GM21786 (cell line): ENCODE measurements at regions not wholly inside any gene's neighbourhood (a gene's known extent, or its start where the extent isn't known, plus 50 kb on each side); places are given as distances from the start of the nearest gene placed in this dataset.
"Not testable (repeated sequence)": the region's sequence is repeated elsewhere in the genome, so short reads cannot be mapped to it uniquely, and the experiment has no call there.

Source experiments
- ATAC-seq: cut with Tn5 transposase; IDR thresholded peaks from one replicate; pipeline ENCODE4 v1.9.1; 2021; ENCODE audit not compliant: unreplicated experiment

DNA sequence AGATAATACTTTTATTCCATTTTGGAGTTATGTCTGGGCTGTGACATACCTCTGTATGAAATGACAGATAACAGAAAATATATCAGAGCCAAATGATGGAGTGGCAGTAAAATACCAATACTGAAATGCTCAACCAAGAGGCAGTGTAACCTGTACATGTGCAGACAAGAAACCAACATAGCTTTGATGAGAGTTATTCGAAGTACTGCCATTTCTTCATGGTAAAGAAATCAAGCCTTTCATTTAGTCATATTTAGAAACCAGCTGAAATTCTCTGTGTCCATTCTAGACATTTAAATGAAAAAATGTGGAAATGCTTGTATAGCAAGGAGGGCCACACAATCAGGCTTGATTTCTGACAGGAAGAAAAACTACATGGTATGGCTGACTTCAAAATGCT lies 127.1 kb upstream of the PTPRZ1 start:
- no peak for ATAC-seq

- no peak for ATAC-seq
Measured at GRCh38 chr7:121744877-121745276, 128.1 kb upstream of the PTPRZ1 start.

DNA sequence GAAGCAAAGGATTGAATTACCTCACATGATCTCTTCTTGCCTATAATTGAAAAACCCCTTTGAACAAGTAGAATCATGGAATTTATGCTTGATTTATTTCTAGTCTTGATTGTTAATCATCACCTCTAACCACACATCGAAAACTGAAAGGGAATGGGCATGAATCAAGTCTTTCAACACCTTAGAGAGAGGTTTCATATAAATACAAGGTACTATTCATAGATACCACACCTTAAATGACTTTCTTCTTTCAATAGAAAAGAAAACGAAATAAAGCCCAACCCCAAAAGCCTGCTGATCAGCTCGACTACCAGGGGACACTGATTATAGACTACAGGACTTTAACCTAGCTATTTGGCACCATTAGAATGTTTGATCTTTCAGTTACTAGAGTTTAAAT lies 128.6 kb upstream of the PTPRZ1 start:
- ATAC-seq: no peak

- no peak for ATAC-seq
Measured at GRCh38 chr7:121741896-121742295, 131.1 kb upstream of the PTPRZ1 start.

- no peak for ATAC-seq
Measured at GRCh38 chr7:121739465-121739864, 133.5 kb upstream of the PTPRZ1 start.

DNA sequence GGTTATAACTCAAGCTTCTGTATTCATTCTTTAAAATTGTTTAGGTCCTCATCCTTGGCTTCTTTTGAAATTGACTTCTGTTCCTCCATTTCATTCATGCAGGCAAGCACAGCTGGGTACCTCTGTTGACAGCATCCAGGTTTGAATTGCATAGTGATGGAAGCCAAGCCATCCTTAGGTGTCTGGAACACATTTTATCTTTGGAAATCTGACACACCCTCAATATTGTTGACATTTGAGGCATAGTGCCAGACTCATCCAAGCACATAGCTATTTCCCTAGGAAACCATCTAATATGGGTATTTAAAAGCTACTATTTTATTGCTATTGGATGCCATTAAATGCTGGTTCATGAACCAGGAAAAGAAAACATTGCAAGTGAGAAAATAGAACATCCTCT lies 142.1 kb upstream of the PTPRZ1 start:
- no peak for ATAC-seq

- ATAC-seq: no peak
Measured at GRCh38 chr7:121714559-121715303, 158.2 kb upstream of the PTPRZ1 start.

DNA sequence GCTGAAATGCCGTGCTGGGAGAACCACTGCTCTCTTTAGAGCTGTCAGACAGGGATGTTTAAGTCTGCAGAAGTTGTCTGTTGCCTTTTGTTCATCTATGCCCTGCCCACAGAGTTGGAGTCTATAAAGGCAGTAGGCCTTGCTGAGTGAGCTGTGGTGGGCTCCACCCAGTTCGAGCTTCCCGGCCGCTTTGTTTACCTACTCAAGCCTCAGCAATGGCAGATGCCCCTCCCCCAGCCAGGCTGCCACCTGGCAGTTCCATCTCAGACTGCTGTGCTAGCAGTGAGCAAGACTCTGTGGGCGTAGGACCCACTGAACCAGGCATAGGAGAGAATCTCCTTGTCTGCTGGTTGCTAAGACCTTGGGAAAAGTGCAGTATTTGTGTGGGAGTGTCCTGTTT lies 160.0 kb upstream of the PTPRZ1 start:
- ATAC-seq: not testable (repeated sequence)

DNA sequence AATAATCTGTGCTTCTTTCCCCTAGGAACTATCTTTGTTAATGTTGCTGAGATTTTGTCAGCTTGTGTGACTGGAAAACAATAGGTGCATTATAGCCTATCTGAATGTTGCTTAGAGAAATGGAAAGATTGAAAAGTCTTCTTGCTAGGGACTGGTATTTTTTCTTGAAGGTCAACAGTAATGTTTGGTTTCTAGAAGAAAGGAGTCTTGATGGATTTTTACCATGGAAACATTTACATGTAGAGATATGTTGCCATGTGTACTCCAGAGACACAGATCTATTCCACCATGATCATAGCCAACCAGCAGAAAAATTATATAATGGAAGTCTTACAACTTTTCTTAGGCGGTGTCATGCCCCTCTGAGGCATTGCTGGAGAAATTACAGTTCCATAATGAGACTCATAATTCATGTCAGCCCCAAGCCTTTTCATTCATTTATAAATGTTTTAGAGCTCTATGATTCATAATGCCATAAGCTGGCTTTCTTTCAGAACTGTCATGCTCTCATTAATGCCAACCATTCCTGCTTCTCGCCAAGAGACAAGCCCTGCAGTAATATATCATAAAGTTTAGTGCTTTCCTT lies 175.1 kb upstream of the PTPRZ1 start:
- ATAC-seq: no peak

DNA sequence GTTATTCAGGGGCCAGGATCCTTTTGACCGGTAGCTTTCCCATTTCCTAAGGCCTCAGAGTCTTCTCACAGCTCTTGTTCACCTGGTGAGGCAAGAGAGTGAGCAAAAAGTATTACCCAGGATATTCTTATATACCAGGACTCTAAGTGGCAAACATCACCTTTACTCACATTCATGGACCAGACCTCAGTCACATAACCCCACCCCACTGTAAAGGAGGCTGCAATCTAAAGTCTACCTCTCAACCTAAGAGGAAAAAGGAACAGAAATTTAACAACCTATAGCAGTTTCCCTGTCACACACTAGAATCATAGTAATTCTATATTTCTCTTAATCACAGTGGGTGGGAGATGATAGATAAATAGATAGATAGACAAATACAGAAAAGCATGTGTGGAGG lies 176.0 kb upstream of the PTPRZ1 start:
- no peak for ATAC-seq

DNA sequence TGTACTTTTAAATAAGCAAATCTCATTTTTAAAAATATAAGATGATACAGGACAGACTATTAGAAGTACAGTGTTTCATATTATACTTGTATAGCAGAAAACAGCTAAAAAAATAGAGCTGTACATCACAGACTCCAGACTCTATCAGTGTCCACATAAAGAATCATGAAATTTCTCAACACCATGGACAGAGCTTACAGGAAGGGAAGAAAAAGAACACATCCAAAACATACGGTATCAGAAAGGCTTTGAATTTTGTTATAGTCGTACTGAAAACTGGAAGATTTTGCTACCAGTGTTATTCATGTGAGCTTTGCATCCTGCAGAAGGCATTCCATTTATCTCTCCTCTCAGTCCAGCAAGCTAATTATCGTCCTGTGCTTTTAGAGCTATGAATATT lies 183.2 kb upstream of the PTPRZ1 start:
- no peak for ATAC-seq

DNA sequence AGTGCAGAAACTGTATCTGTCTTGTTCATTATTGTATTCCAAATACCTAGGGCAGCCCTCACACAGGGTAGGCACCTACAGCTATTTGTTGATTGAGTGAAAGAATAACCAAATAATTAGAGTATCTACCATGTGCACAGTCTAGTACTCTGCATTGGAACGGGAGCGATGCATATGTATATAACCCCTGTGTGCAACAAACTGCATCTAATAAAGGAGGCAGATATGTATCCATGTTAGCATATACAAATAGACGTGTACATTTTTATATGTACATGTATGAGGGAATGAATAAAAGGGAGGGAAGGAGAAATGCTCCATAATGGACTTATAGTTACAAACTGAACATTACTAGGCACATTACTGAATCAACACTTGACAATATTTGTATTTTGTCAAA lies 191.3 kb upstream of the PTPRZ1 start:
- ATAC-seq: no peak

GRCh38 chr7:121676168-121676567 lies 196.8 kb upstream of the PTPRZ1 start:
- ATAC-seq: no peak

DNA sequence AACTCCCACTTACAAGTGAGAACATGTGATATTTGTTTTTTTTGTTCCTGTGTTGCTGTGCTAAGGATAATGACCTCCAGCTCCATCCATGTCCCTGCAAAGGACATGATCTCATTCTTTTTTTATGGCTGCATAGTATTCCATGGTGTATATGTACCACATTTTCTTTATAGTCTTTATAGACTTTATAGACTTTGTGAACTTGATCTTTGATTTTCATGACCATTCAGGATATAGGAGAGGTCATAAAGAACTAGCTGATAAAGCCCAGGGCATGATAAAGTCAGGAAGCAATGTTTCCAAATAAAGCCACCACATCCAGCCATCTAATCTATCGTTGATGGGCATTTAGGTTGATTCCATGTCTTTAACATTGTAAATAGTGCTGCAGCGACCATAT lies 198.5 kb upstream of the PTPRZ1 start:
- ATAC-seq: not testable (repeated sequence)

DNA sequence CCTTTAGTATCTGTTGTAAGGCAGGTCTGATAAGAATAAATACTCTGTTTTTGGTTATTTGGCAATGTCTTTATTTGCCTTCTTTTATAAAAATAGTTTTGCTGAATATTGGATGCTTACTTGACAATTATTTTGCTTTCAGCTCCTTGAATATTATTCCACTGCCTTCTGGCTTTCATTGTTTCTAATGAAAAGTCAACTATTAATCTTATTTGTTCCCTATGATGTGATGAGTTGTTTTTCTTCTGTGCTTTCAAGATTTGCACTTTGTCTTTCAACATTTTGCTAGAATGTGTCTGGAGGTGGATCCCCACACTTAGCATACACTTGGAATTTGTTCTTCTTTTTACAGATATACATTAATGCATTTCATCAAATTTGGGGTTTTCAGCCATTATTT lies 203.8 kb upstream of the PTPRZ1 start:
- no peak for ATAC-seq

DNA sequence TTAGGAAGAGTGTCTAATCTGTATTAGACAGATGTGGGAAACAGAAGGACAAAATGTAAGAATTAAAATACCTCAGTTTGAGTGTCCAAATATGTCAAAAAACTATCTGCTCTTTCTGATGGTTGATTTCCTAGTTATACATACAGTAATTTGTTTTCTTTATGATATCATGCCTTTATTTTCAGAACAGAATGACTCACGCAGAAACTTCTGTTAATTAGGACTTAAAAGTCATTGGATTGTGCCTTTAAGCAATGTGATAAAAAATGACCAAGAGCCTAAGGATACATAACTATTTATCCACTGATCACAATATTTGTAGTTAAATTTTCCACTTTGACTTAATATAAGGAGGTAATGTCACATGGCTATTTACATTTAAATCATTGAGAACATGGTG lies 206.7 kb upstream of the PTPRZ1 start:
- ATAC-seq: no peak

- no peak for ATAC-seq
Measured at GRCh38 chr7:121643320-121643719, 229.6 kb upstream of the PTPRZ1 start.

GRCh38 chr7:121639705-121640104 lies 233.3 kb upstream of the PTPRZ1 start:
- ATAC-seq: no peak

GRCh38 chr7:121638286-121638685 lies 234.7 kb upstream of the PTPRZ1 start:
- no peak for ATAC-seq

- no peak for ATAC-seq
Measured at GRCh38 chr7:121634356-121634755, 238.2 kb upstream of the FAM3C start.

DNA sequence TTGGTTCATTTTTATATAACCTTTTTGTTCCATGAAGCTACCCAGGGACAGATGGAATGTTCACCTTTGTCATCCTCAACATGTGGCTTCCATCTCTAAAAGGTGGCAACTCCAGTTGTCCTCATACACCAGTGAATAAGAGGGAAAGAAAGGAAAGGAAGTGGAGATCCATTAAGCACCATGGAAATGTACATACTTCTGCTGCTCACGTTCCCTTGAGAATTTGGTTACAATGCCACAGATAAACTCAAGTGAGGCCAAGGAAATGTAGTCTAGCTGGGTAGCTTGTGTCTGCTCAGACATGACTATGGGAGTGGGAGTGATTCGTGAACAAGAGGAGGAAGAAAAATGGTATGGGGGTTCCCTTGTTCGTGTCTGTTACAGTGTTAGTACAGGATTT lies 237.1 kb upstream of the FAM3C start:
- ATAC-seq: no peak

DNA sequence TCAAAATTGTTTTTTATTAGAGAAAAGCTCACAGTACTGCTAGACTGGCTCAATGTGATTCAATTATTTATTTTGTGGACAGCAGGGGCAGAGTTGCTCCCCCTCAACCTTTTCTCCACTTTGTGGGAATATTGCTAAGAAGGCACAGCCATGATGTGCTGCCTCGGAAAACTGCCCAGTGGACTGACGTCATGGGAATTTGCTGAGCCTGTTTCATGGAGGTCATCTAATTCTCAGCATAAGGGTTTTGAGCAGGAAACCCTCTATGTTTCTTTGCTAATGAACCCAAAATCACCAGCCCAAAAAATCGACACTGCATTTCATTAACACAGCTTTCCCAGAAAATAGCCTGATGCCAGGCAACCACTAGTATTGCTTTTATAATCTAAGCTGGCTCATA lies 228.8 kb upstream of the FAM3C start:
- no peak for ATAC-seq
